GM06990 (cell line): ENCODE measurements at regions not wholly inside any gene's neighbourhood (a gene's known extent, or its start where the extent isn't known, plus 50 kb on each side); places are given as distances from the start of the nearest gene placed in this dataset.

Experiments used
- DNase-seq: peaks from one replicate; pipeline ENCODE4 v3.0.0-alpha.2; 2011; ENCODE audit not compliant: insufficient read length; ENCODE audit errors: extremely low read depth
- H3K27me3 ChIP-seq: replicated peaks from 2 replicates; pipeline ENCODE4 v1.6.0; 2011; ENCODE audit warnings: low read length; ENCODE audit not compliant: control insufficient read depth, insufficient read depth
- H3K36me3 ChIP-seq: 2 replicates; pipeline ENCODE4 v1.5.1; 2011; ENCODE audit warnings: low read length; ENCODE audit not compliant: control insufficient read depth, insufficient read depth
- H3K4me3 ChIP-seq: replicated peaks from 2 replicates; pipeline ENCODE4 v1.5.1; 2011; ENCODE audit warnings: low read depth, mild to moderate bottlenecking, control low read depth, low read length
- CTCF ChIP-seq: IDR thresholded peaks from 2 replicates; pipeline ENCODE4 v1.5.1; 2011; ENCODE audit warnings: low read length, control low read depth, mild to moderate bottlenecking, inconsistent platforms; ENCODE audit not compliant: insufficient read depth, poor library complexity, severe bottlenecking

- Histone ChIP-seq H3K4me3 (no peak overlapping the region), H3K36me3 (no peaks in the 10 kb centered on the region), H3K27me3 (no peaks in the 10 kb centered on the region; the same call in 1 of the 2 replicates)
- DNase-seq = no peak
- no peak for TF ChIP-seq CTCF
Measured at GRCh38 chr13:94880463-94880862, 168.1 kb upstream of the SOX21 start.

- Histone ChIP-seq H3K36me3 (no peaks in the 10 kb centered on the region), H3K27me3 (no peaks in the 10 kb centered on the region; the same call in 1 of the 2 replicates), H3K4me3 (no peak overlapping the region)
- TF ChIP-seq CTCF = no peak
- no peak for DNase-seq
Measured at GRCh38 chr13:94878602-94879165, 166.3 kb upstream of the SOX21 start.

GRCh38 chr13:94864474-94864873 is 152.1 kb upstream of the SOX21 start:
- no peaks in the 10 kb centered on the region for H3K27me3 ChIP-seq
- no peak overlapping the region for H3K4me3 ChIP-seq
- no peak for DNase-seq
- no peak for TF ChIP-seq CTCF
- no peaks in the 10 kb centered on the region for H3K36me3 ChIP-seq

GRCh38 chr13:94860981-94861407 is 148.6 kb upstream of the SOX21 start:
- no peak for DNase-seq
- Histone ChIP-seq H3K36me3 (no peaks in the 10 kb centered on the region), H3K4me3 (peak overlapping the region; percentile 51), H3K27me3 (no peaks in the 10 kb centered on the region)
- TF ChIP-seq CTCF = no peak

- H3K4me3 ChIP-seq = no peak overlapping the region
- no peak for DNase-seq
- no peaks in the 10 kb centered on the region for H3K27me3 ChIP-seq
- TF ChIP-seq CTCF = no peak
- no peaks in the 10 kb centered on the region for H3K36me3 ChIP-seq
Measured at GRCh38 chr13:94859811-94860210, 147.5 kb upstream of the SOX21 start.

GRCh38 chr13:94859278-94859691 is 146.9 kb upstream of the SOX21 start:
- no peak for TF ChIP-seq CTCF
- no peaks in the 10 kb centered on the region for H3K36me3 ChIP-seq
- H3K27me3 ChIP-seq = no peaks in the 10 kb centered on the region; the same call in 1 of the 2 replicates
- no peak overlapping the region for H3K4me3 ChIP-seq
- no peak for DNase-seq
